ENCODE measurements at regions not wholly inside any gene's neighbourhood (a gene's known extent, or its start where the extent isn't known, plus 50 kb on each side); places are given as distances from the start of the nearest gene placed in this dataset.

DNA sequence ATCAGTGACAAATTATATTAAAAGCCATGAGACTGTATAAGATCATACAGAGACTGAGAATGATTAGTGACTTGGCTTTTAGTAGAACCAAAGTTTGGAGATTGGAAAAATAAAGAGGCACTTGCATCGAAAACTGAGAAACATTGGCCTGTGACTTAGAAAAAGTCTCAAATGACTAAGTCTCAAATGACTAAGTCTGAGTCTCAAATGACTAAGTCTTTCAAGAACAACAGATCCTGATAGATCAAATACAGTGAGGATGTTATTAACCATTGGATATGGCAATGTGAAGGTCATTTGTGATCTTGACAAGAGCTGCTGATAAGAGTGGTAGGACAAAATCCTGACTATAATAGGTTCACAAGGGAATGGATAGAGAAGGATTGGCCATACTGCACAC, 135.5 kb upstream of the FANCL start:
- H3K9me2 ChIP-seq (replicated peaks; ENCODE audit: insufficient read depth, low read length) = no peaks in the 10 kb centered on the region
- H4K20me1 ChIP-seq (ENCODE audit: low read depth, low read length) = no peaks in the 10 kb centered on the region
- no peak overlapping the region for H3K4me3 ChIP-seq (ENCODE audit: insufficient read depth, low read length, poor library complexity, severe bottlenecking)
- no peak overlapping the region for H3K9ac ChIP-seq (ENCODE audit: low read length)
- no peaks in the 10 kb centered on the region for H3K27me3 ChIP-seq (ENCODE audit: low read length)
- no peak overlapping the region for H3K4me2 ChIP-seq (ENCODE audit: low read depth, low read length, poor library complexity, severe bottlenecking)
- H3K27ac ChIP-seq (ENCODE audit: low read depth, low read length) = no peak overlapping the region
- no peaks in the 10 kb centered on the region for H3F3A ChIP-seq (ENCODE audit: insufficient read depth)
- no peaks in the 10 kb centered on the region for H3K79me2 ChIP-seq (ENCODE audit: insufficient read depth, low read length)
- H3K36me3 ChIP-seq (ENCODE audit: low read length) = no peaks in the 10 kb centered on the region
- no peak overlapping the region for H2AFZ ChIP-seq (ENCODE audit: low read depth, low read length, severe bottlenecking)
- H3K9me3 ChIP-seq (ENCODE audit: insufficient read depth, low read length) = no peaks in the 10 kb centered on the region
- no peak for TF ChIP-seq CTCF (IDR thresholded peaks at IDR 0.05; ENCODE audit: insufficient read depth, low read length, poor library complexity, severe bottlenecking)
- no peak for TF ChIP-seq EZH2phosphoT487 (conservative IDR thresholded peaks at IDR 0.05; ENCODE audit: low read length)

DNA sequence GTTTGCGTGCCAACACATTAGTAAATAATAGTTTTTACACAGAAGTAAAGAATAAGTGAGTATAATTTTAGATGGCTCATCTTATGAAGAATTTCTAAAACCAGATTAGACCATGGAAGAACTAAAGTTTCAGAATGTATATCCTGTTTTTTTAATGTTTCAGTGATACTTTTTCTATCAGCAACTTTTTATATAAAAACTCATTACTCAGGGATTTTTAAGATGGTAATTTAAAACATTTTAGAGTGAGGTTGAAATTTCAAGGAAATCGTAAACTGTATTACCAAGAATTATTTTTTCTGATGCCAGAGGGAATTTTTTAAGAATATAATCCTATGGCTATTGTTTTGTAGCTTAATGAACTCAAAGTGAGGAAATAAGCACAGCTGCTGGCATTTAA, 128.5 kb upstream of the FANCL start:
- Histone ChIP-seq H3K36me3 (ENCODE audit: low read length) (no peaks in the 10 kb centered on the region), H3K79me2 (ENCODE audit: insufficient read depth, low read length) (no peaks in the 10 kb centered on the region), H3K9ac (ENCODE audit: low read length) (no peak overlapping the region), H3F3A (ENCODE audit: insufficient read depth) (no peaks in the 10 kb centered on the region), H4K20me1 (ENCODE audit: low read depth, low read length) (no peaks in the 10 kb centered on the region), H3K4me3 (ENCODE audit: insufficient read depth, low read length, poor library complexity, severe bottlenecking) (no peak overlapping the region), H3K4me2 (ENCODE audit: low read depth, low read length, poor library complexity, severe bottlenecking) (no peak overlapping the region), H3K9me2 (replicated peaks; ENCODE audit: insufficient read depth, low read length) (no peaks in the 10 kb centered on the region), H3K27ac (ENCODE audit: low read depth, low read length) (no peak overlapping the region), H3K27me3 (ENCODE audit: low read length) (no peaks in the 10 kb centered on the region), H2AFZ (ENCODE audit: low read depth, low read length, severe bottlenecking) (no peak overlapping the region), H3K9me3 (ENCODE audit: insufficient read depth, low read length) (no peaks in the 10 kb centered on the region)
- TF ChIP-seq EZH2phosphoT487 (conservative IDR thresholded peaks at IDR 0.05; ENCODE audit: low read length) = no peak
- no peak for TF ChIP-seq CTCF (IDR thresholded peaks at IDR 0.05; ENCODE audit: insufficient read depth, low read length, poor library complexity, severe bottlenecking)

DNA sequence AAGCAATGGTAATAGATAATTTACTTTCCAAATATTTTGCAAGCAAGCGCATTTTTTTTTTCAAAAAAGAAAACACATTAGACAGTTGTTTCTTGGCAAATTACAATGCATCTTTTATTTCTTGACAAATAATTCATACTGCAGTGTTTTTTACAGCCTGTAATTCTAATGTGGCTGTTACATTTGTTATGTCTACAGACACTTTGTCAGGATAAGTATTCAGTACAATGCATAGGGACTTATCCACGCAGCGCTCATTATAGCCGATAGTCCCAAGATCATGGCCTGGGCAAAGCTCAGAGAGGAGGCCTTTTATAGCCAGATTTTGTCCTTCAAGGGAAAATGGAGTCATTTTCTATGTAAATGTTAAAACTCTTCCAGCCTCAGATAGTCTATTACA, 123.0 kb upstream of the FANCL start:
- H2AFZ ChIP-seq (ENCODE audit: low read depth, low read length, severe bottlenecking) = no peak overlapping the region
- H3K9me3 ChIP-seq (ENCODE audit: insufficient read depth, low read length) = no peaks in the 10 kb centered on the region
- TF ChIP-seq CTCF (IDR thresholded peaks at IDR 0.05; ENCODE audit: insufficient read depth, low read length, poor library complexity, severe bottlenecking) (no peak), EZH2phosphoT487 (conservative IDR thresholded peaks at IDR 0.05; ENCODE audit: low read length) (no peak)
- H3F3A ChIP-seq (ENCODE audit: insufficient read depth) = no peaks in the 10 kb centered on the region
- no peak overlapping the region for H3K4me2 ChIP-seq (ENCODE audit: low read depth, low read length, poor library complexity, severe bottlenecking)
- no peaks in the 10 kb centered on the region for H3K36me3 ChIP-seq (ENCODE audit: low read length)
- H3K79me2 ChIP-seq (ENCODE audit: insufficient read depth, low read length) = no peaks in the 10 kb centered on the region
- H3K9me2 ChIP-seq (replicated peaks; ENCODE audit: insufficient read depth, low read length) = no peaks in the 10 kb centered on the region
- H3K4me3 ChIP-seq (ENCODE audit: insufficient read depth, low read length, poor library complexity, severe bottlenecking) = no peak overlapping the region
- no peaks in the 10 kb centered on the region for H4K20me1 ChIP-seq (ENCODE audit: low read depth, low read length)
- no peak overlapping the region for H3K9ac ChIP-seq (ENCODE audit: low read length)
- H3K27ac ChIP-seq (ENCODE audit: low read depth, low read length) = no peak overlapping the region
- no peaks in the 10 kb centered on the region for H3K27me3 ChIP-seq (ENCODE audit: low read length)

GRCh38 chr2:58358026-58358425, 116.9 kb upstream of the FANCL start:
- H3K4me2 ChIP-seq (ENCODE audit: low read depth, low read length, poor library complexity, severe bottlenecking) = no peak overlapping the region
- H3K36me3 ChIP-seq (ENCODE audit: low read length) = no peaks in the 10 kb centered on the region
- H4K20me1 ChIP-seq (ENCODE audit: low read depth, low read length) = no peaks in the 10 kb centered on the region
- H3F3A ChIP-seq (ENCODE audit: insufficient read depth) = no peaks in the 10 kb centered on the region
- H3K9me3 ChIP-seq (ENCODE audit: insufficient read depth, low read length) = no peaks in the 10 kb centered on the region
- no peaks in the 10 kb centered on the region for H3K27me3 ChIP-seq (ENCODE audit: low read length)
- no peaks in the 10 kb centered on the region for H3K79me2 ChIP-seq (ENCODE audit: insufficient read depth, low read length)
- TF ChIP-seq EZH2phosphoT487 (conservative IDR thresholded peaks at IDR 0.05; ENCODE audit: low read length) (no peak), CTCF (IDR thresholded peaks at IDR 0.05; ENCODE audit: insufficient read depth, low read length, poor library complexity, severe bottlenecking) (no peak)
- H3K4me3 ChIP-seq (ENCODE audit: insufficient read depth, low read length, poor library complexity, severe bottlenecking) = no peak overlapping the region
- no peak overlapping the region for H3K27ac ChIP-seq (ENCODE audit: low read depth, low read length)
- no peaks in the 10 kb centered on the region for H3K9me2 ChIP-seq (replicated peaks; ENCODE audit: insufficient read depth, low read length)
- no peak overlapping the region for H2AFZ ChIP-seq (ENCODE audit: low read depth, low read length, severe bottlenecking)
- H3K9ac ChIP-seq (ENCODE audit: low read length) = no peak overlapping the region
